Tibial nerve (tissue), 3 donors: ENCODE measurements at regions not wholly inside any gene's neighbourhood (a gene's known extent, or its start where the extent isn't known, plus 50 kb on each side); places are given as distances from the start of the nearest gene placed in this dataset.

Experiments
- POLR2A ChIP-seq, 2 donors: fragments of 450-650 bp; IDR thresholded peaks; one replicate each; pipeline ENCODE4 v1.6.1; 2017; ENCODE audit warnings: antibody characterized with exemption in 2 of 2, mild to moderate bottlenecking in 2 of 2, moderate library complexity in 2 of 2
- TF ChIP-seq, protein P1 (sequence below), 5 experiments: fragments of 200-600 bp in 3 of 5; fragments of 450-650 bp in 2 of 5; sonication (generic) in 3 of 5; IDR thresholded peaks; one replicate each; pipeline ENCODE4 v1.5.1; 2016 to 2019; ENCODE audit warnings: antibody characterized with exemption in 5 of 5, mild to moderate bottlenecking in 3 of 5, moderate library complexity in 2 of 5

- TF ChIP-seq, protein P1, sequence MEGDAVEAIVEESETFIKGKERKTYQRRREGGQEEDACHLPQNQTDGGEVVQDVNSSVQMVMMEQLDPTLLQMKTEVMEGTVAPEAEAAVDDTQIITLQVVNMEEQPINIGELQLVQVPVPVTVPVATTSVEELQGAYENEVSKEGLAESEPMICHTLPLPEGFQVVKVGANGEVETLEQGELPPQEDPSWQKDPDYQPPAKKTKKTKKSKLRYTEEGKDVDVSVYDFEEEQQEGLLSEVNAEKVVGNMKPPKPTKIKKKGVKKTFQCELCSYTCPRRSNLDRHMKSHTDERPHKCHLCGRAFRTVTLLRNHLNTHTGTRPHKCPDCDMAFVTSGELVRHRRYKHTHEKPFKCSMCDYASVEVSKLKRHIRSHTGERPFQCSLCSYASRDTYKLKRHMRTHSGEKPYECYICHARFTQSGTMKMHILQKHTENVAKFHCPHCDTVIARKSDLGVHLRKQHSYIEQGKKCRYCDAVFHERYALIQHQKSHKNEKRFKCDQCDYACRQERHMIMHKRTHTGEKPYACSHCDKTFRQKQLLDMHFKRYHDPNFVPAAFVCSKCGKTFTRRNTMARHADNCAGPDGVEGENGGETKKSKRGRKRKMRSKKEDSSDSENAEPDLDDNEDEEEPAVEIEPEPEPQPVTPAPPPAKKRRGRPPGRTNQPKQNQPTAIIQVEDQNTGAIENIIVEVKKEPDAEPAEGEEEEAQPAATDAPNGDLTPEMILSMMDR (IDR thresholded peaks at IDR 0.05), result no peak
- TF ChIP-seq POLR2A (IDR thresholded peaks at IDR 0.05), result no peak
Measured at GRCh38 chr14:63147018-63147417, 57.2 kb upstream of the RHOJ start.
